Activated T-cell treated with anti-CD3 and anti-CD28 coated beads, Interleukin-2, amount 50 U/mL, for 48 hours (primary cell): ENCODE measurements at regions not wholly inside any gene's neighbourhood (a gene's known extent, or its start where the extent isn't known, plus 50 kb on each side); places are given as distances from the start of the nearest gene placed in this dataset.
"Not testable (repeated sequence)": the region's sequence is repeated elsewhere in the genome, so short reads cannot be mapped to it uniquely, and the experiment has no call there.

ENCODE experiments used
- DNase-seq, 2 experiments: peaks; one replicate each; pipeline ENCODE4 v3.0.0-alpha.2; 2020

- DNase-seq, result no peak
Observed at GRCh38 chr5:124796495-124796894, 50.1 kb upstream of the ZNF608 start.

- no peak for DNase-seq
Observed at GRCh38 chr5:124797665-124798087, 51.2 kb upstream of the ZNF608 start.

GRCh38 chr5:124798890-124799289 lies 52.5 kb upstream of the ZNF608 start:
- DNase-seq, result no peak

- no peak for DNase-seq
Observed at GRCh38 chr5:124801551-124801950, 55.1 kb upstream of the ZNF608 start.

GRCh38 chr5:124803617-124804323 lies 57.3 kb upstream of the ZNF608 start:
- no peak for DNase-seq

DNA sequence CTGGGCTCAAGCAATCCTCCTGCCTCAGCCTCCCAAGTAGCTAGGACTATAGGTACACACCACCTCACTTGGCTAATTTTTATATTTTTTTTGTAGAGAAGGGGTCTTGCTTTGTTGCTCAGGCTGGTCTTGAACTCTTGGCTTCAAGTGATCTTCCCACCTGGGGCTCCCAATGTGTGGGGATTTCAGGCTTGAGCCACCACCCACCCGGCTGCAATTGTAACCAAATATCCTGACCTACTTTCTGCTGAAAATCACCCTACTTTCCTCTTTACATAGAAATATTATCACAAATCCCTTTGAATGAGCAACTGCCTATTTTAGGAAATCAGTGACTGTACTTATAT lies 59.6 kb upstream of the ZNF608 start:
- no peak for DNase-seq

DNA sequence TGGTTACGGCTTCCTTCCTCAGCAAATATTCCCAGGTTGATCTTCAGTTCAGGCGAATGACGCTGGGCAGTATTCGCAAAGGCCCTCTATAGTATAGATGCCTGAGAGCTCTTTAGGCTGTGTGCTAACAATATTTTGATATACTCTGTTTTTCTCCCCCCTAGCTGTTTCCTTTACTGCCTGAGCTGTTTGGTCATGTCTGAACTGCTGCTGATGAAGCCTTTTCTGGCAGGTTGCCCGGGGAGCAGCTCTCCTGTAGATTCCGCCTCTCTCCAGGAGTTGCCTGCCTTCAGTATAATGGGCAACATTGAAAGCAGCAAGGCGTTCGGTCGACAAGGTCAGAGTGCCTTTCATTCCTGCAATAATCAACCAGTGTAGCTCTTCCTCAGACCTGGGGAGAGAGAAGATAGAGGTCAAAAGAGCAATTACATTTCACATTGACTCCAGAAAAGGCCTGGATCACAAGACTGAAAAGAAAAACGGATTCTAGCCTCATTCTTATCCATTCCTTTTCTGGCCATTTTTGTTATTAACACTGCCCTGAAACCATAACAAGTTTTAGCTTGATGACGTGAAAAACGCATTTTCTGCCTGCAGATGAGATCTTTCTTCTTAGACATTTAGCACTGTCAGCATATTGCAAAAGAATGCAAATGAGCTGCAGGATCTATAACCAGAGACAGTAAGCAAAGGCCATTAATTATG lies 60.1 kb upstream of the ZNF608 start:
- DNase-seq, result no peak

- DNase-seq, result no peak
Observed at GRCh38 chr5:124808842-124809268, 62.4 kb upstream of the ZNF608 start.

DNA sequence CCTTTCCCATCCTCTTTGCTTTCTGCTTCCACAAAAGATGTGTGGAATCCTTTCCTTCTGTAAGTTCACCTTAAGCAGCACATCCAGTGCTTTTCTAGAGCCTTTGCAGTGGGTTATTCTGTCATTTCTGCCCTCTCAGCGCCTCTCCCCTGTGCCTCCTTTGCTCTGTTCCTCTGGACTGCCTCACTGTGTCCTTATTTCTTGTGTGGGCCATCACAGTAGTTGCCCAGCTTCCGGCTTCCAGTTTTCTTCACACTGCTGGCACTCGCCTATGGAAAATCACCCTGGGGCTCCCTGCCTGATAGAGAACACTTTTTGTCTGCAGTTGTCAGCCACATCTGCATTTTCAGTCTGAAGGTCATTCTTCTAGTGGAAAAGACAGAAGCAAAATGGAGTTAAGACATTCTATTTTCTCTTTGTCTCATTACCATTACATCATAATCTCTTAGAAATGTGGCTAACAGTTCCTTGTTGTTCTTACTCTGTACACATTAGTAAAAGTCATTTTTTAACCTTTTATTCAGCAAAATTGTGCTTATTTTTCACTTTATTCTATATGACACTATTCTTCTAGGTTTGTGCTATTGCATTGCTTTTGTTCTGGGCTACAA lies 64.1 kb upstream of the ZNF608 start:
- no peak for DNase-seq

DNA sequence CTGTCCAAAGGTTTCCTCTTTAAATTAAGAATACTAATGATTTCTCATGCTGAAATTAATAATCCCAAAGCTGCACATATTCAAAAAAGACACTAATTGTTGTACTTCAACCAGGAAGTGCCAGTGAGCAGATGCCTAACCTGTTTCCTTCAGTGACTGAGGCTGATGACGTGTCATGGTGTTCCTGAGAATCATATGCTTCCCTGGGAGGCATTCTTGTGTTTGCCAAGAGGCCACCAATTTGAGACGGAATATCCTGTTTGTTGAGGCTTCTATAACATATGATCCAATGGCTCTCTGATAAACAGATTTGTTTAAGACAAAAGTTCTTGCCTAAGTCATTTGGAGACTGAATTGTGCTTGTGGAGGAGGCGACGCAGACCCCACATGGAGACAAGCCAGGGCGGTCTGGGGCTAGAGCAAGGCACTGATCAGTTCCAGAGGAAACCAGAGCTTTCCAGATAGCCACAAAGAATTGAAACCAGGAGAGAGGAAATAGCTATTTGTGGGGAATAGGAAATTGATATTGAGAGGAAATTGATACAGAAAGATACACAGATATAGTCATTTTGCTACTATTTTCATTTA lies 66.4 kb upstream of the ZNF608 start:
- DNase-seq, result no peak

DNA sequence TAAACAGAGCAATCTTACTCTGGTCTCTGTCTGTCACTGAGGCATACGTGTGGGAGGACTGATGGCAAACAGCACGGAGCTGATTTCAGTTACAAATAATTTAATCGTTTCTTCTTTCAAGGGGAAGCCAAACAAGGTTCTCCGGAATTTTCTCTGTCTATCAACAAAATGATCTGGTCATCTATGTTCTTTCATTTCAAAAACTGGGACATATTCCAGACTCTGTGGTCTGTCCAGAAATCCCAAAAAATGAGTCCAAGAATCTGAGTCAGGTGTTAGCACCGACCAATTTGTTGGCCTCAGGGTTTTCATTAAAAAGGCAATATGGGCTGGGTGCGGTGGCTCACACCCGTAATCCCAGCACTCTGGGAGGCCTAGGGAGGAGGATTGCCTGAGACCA lies 69.9 kb upstream of the ZNF608 start:
- no peak for DNase-seq

- no peak for DNase-seq
Observed at GRCh38 chr5:124819201-124819600, 72.8 kb upstream of the ZNF608 start.

- DNase-seq, result no peak
Observed at GRCh38 chr5:124822647-124823046, 76.2 kb upstream of the ZNF608 start.

- DNase-seq, result no peak
Observed at GRCh38 chr5:124823380-124823779, 76.9 kb upstream of the ZNF608 start.

GRCh38 chr5:124824637-124825158 lies 78.3 kb upstream of the ZNF608 start:
- no peak for DNase-seq

GRCh38 chr5:124825250-124825982 lies 79.0 kb upstream of the ZNF608 start:
- DNase-seq, result no peak

- no peak for DNase-seq
Observed at GRCh38 chr5:124825983-124826337, 79.5 kb upstream of the ZNF608 start.

DNA sequence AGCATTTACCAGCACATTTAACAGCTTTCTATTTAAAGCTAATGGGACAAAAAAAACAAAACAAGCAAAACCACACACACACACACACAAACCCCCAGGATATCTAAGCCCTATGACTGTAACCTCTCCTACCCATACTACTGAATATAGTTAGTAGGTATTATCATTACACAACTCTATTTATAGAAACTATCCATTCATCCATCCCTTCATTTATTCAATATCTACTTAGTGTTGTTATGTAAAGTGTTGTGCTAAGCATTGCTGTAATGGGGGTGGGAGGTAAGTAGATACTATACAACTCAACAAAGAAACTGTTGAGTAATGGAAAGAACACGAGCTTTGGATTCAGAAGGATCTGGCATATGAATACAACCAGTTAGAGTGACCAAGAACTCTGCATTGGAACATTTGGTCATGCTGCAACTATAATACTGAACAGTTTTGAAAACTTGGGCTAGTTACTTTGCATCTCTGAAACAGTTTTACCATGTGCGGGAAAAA lies 82.3 kb upstream of the ZNF608 start:
- DNase-seq, result no peak

DNA sequence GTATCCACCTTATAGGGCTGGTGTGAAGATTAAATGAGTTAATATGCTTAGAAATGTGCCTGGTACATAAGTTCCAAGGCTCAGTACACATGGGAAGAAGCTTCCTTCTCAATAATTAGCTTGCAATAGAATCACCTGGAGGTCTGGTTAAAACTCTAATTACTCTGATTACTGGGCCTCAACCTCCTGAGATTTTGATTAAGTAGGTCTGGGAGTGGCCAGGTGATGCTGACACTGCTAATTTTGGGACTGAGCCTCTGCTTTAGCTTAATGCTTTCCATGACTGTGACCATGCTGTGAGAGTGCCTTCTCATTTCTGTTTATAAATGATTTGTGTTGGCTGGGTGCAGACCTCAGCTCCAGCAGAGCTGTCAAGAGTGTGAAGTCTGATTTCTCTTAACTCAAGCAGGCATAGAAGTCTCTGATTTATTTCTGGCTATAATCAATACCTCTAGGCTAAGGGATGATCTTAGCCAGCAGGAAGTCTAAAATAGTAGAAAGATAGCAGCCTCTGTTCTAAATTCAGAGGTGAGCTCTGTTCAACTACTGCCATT lies 85.3 kb upstream of the ZNF608 start:
- DNase-seq, result no peak

DNA sequence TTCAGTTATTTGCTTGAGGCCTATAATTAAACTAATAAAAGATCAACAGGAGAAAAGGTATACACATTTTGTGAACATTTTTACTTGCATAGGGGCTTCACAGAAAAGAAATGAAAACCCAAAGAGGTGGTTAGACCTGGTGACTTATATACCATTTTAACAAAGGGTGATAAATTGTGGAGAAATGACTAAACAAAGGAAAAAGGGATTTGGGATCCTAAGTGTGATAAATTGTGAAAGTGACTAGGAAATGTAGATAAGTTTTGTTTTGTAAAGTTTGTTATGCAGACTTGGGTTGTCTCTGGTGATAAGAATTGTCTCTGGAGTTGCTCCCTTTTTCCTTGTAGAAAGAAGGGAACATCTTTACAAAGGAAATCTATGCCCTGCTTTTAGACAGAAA lies 86.1 kb upstream of the ZNF608 start:
- DNase-seq, result no peak

DNA sequence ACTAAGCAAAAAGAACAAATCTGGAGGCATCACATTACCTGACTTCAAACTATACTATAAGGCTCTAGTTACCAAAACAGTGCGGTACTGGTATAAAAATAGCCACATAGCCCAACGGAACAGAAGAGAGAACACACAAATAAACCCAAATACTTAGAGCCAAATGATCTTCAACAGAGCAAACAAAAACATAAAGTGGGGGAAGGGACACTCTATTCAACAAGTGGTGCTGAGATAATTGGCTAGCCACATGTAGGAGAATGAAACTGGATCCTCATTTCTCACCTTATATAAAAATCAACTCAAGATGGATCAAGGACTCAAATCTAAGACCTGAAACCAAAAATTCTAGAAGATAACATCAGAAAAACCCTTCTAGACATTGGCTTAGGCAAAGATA lies 89.9 kb upstream of the ZNF608 start:
- DNase-seq, result not testable (repeated sequence)

DNA sequence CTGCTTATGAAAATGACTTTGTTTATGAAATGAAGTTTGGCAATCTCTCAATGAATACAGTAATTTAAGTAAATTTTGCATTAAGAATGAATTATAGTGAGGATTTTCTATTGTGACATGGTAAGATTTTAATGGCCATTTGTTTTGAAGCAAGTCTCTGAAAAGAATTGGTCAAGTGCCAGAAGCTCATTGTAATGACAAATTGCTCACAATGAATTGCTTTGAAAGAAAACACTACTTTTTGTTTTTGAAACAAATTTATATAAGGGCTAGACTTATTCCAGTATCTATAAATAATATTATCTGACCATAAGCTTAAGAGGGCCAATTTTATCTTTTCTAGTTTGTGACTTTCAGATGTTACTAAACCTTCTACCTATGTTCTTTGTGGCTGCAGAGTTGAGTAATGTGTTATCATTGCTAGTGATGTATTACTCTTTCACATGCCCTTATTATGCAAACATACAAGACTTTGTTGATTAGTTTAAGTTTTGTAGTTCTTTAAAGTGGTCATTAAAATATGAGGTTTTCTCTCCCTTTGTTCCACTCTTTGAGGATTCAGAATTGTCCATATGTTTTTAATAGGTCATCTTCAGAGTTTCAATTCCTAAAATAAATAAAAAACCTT lies 93.0 kb upstream of the ZNF608 start:
- no peak for DNase-seq
